Neuronal stem cell (in vitro differentiated cells): ENCODE measurements at regions not wholly inside any gene's neighbourhood (a gene's known extent, or its start where the extent isn't known, plus 50 kb on each side); places are given as distances from the start of the nearest gene placed in this dataset.
"Not testable (repeated sequence)": the region's sequence is repeated elsewhere in the genome, so short reads cannot be mapped to it uniquely, and the experiment has no call there.

Experiments
- DNase-seq: peaks from one replicate; pipeline ENCODE4 v3.0.0-alpha.2; 2013; ENCODE audit warnings: low spot score
- H2AFZ ChIP-seq: one replicate; pipeline ENCODE4 v1.6.1; 2013; ENCODE audit warnings: mild to moderate bottlenecking, low read length, inconsistent platforms
- H2AK5ac ChIP-seq: 2 replicates; pipeline ENCODE4 v1.6.1; 2013; ENCODE audit warnings: low read depth, mild to moderate bottlenecking, inconsistent platforms, low read length, moderate library complexity, mixed read lengths
- H2BK120ac ChIP-seq: 2 replicates; pipeline ENCODE4 v1.6.1; 2013; ENCODE audit warnings: low read depth, mild to moderate bottlenecking, inconsistent platforms, low read length, moderate library complexity, mixed read lengths
- H2BK12ac ChIP-seq: one replicate; pipeline ENCODE4 v1.6.1; 2013; ENCODE audit warnings: low read length, inconsistent platforms
- H2BK15ac ChIP-seq: 2 replicates; pipeline ENCODE4 v1.6.1; 2013; ENCODE audit warnings: mild to moderate bottlenecking, low read length, inconsistent platforms, mixed read lengths
- H2BK5ac ChIP-seq: one replicate; pipeline ENCODE4 v1.6.1; 2013; ENCODE audit warnings: inconsistent platforms, mild to moderate bottlenecking, low read length, moderate library complexity
- H3K14ac ChIP-seq: one replicate; pipeline ENCODE4 v1.6.1; 2013; ENCODE audit warnings: low read length, inconsistent platforms
- H3K18ac ChIP-seq: 2 replicates; pipeline ENCODE4 v1.6.1; 2013; ENCODE audit warnings: low read length, inconsistent platforms
- H3K23ac ChIP-seq: 2 replicates; pipeline ENCODE4 v1.6.1; 2013; ENCODE audit warnings: low read depth, mild to moderate bottlenecking, mixed read lengths, low read length, inconsistent platforms; ENCODE audit not compliant: poor library complexity
- H3K27ac ChIP-seq: replicated peaks from 3 replicates; pipeline ENCODE4 v1.5.1; 2013; ENCODE audit warnings: low read length, inconsistent platforms
- H3K27me3 ChIP-seq, 3 experiments: 2 replicates each; pipeline ENCODE4 v1.6.1; 2013; ENCODE audit warnings: low read length in 3 of 3, mild to moderate bottlenecking in 2 of 3, inconsistent platforms in 1 of 3, low read depth in 1 of 3, mixed read lengths in 1 of 3, moderate library complexity in 1 of 3; ENCODE audit not compliant: control insufficient read depth in 3 of 3, insufficient read depth in 3 of 3
- H3K36me3 ChIP-seq, 2 donors: replicated peaks in 1 of 2; 2 replicates each; pipeline ENCODE4 v1.6.1; 2013; ENCODE audit warnings: low read length in 2 of 2; ENCODE audit not compliant: control insufficient read depth in 2 of 2, insufficient read depth in 2 of 2
- H3K4ac ChIP-seq: 2 replicates; pipeline ENCODE4 v1.6.1; 2013; ENCODE audit warnings: inconsistent platforms, mild to moderate bottlenecking, low read length, moderate library complexity
- H3K4me1 ChIP-seq, 2 donors: 1 replicate in 1 of 2; 2 replicates in 1 of 2; pipeline ENCODE4 v1.6.1; 2013; ENCODE audit warnings: low read length in 2 of 2, low read depth in 1 of 2; ENCODE audit not compliant: control insufficient read depth in 2 of 2, insufficient read depth in 1 of 2
- H3K4me2 ChIP-seq: one replicate; pipeline ENCODE4 v1.6.1; 2013; ENCODE audit warnings: mild to moderate bottlenecking, low read length, inconsistent platforms; ENCODE audit not compliant: insufficient read depth, poor library complexity, severe bottlenecking
- H3K4me3 ChIP-seq, 2 donors: 2 replicates each; pipeline ENCODE4 v1.5.1; 2013; ENCODE audit warnings: low read length in 2 of 2, mild to moderate bottlenecking in 2 of 2, inconsistent platforms in 1 of 2, moderate library complexity in 1 of 2
- H3K79me1 ChIP-seq: one replicate; pipeline ENCODE4 v1.6.1; 2013; ENCODE audit warnings: low read depth, mild to moderate bottlenecking, inconsistent platforms, low read length, moderate library complexity
- H3K9ac ChIP-seq: one replicate; pipeline ENCODE4 v1.6.1; 2013; ENCODE audit warnings: mild to moderate bottlenecking, low read depth, low read length, inconsistent platforms; ENCODE audit not compliant: poor library complexity
- H3K9me3 ChIP-seq, 2 donors: replicated peaks in 1 of 2; 2 replicates each; pipeline versions ENCODE3 to v1.6.1; 2013; ENCODE audit warnings: low read length in 2 of 2, mild to moderate bottlenecking in 2 of 2, inconsistent platforms in 1 of 2, low read depth in 1 of 2, mixed read lengths in 1 of 2, moderate library complexity in 1 of 2; ENCODE audit not compliant: control insufficient read depth in 2 of 2, insufficient read depth in 1 of 2
- H4K8ac ChIP-seq: one replicate; pipeline ENCODE4 v1.6.1; 2013; ENCODE audit warnings: low read depth, mild to moderate bottlenecking, inconsistent platforms, low read length, moderate library complexity
- H4K91ac ChIP-seq: one replicate; pipeline ENCODE4 v1.6.1; 2013; ENCODE audit warnings: low read length, low read depth, mild to moderate bottlenecking, inconsistent platforms; ENCODE audit not compliant: poor library complexity
- WGBS, 2 donors: extraction: QIAGEN DNeasy Blood & Tissue Kit; methylation state at CpG; one replicate each; pipeline ENCODE4 v1.1.7; 2013; ENCODE audit warnings: missing lambda C conversion rate in 2 of 2, mixed read lengths in 1 of 2; ENCODE audit not compliant: insufficient read length in 2 of 2, insufficient replicate concordance in 1 of 2; ENCODE audit errors: extremely low coverage in 2 of 2; 5-methylcytosine and 5-hydroxymethylcytosine counted together

DNA sequence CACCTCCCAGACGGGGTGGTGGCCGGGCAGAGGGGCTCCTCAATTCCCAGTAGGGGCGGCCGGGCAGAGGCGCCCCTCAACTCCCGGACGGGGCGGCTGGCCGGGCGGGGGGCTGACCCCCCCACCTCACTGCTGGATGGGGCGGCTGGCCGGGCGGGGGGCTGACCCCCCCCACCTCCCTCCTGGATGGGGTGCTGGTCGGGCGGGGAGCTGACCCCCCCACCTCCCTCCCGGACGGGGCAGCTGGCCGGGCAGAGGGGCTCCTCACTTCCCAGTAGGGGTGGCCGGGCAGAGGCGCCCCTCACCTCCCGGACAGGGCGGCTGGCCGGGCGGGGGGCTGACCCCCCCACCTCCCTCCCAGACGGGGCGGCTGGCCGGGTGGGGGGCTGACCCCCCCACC, 148.8 kb upstream of the CCZ1B start:
- not testable (repeated sequence) for H3K4me2 ChIP-seq, H2AK5ac ChIP-seq, H3K14ac ChIP-seq, H2BK5ac ChIP-seq, H3K18ac ChIP-seq, H3K9me3 ChIP-seq, H3K36me3 ChIP-seq, H2AFZ ChIP-seq, DNase-seq, H3K27ac ChIP-seq, H3K23ac ChIP-seq, H3K9ac ChIP-seq, H2BK15ac ChIP-seq, H3K4me3 ChIP-seq, H4K8ac ChIP-seq, H3K4ac ChIP-seq, H3K79me1 ChIP-seq, H2BK120ac ChIP-seq, H3K27me3 ChIP-seq, H3K4me1 ChIP-seq, H4K91ac ChIP-seq, H2BK12ac ChIP-seq
- WGBS, 2 donors: no CpG with 5 or more reads among the region's 27 CpGs

GRCh38 chr7:6975346-6975745, 149.3 kb upstream of the CCZ1B start:
- not testable (repeated sequence) for H4K91ac ChIP-seq, H3K18ac ChIP-seq, H3K36me3 ChIP-seq, H3K23ac ChIP-seq, H2AK5ac ChIP-seq, H3K79me1 ChIP-seq, H3K4ac ChIP-seq, H2AFZ ChIP-seq, H3K4me1 ChIP-seq, H3K9ac ChIP-seq, H3K4me3 ChIP-seq, H3K9me3 ChIP-seq, H3K27ac ChIP-seq, H4K8ac ChIP-seq, H3K27me3 ChIP-seq, DNase-seq, H2BK12ac ChIP-seq, H3K14ac ChIP-seq, H2BK120ac ChIP-seq, H2BK15ac ChIP-seq, H3K4me2 ChIP-seq, H2BK5ac ChIP-seq
- WGBS, 2 donors: no CpG with 5 or more reads among the region's 28 CpGs

- H3K4me3 ChIP-seq, H3K9ac ChIP-seq, H2BK5ac ChIP-seq, H3K18ac ChIP-seq, DNase-seq, H3K23ac ChIP-seq, H2AFZ ChIP-seq, H3K9me3 ChIP-seq, H3K27ac ChIP-seq, H3K79me1 ChIP-seq, H4K8ac ChIP-seq, H3K4me1 ChIP-seq, H2BK12ac ChIP-seq, H2BK120ac ChIP-seq, H3K27me3 ChIP-seq, H3K36me3 ChIP-seq, H2BK15ac ChIP-seq, H2AK5ac ChIP-seq, H3K14ac ChIP-seq, H4K91ac ChIP-seq, H3K4ac ChIP-seq, H3K4me2 ChIP-seq: not testable (repeated sequence)
- no CpG with 5 or more reads among the region's 3 CpGs for WGBS, 2 donors
These were observed 151.3 kb upstream of the CCZ1B start for GRCh38 chr7:6977368-6977767.

DNA sequence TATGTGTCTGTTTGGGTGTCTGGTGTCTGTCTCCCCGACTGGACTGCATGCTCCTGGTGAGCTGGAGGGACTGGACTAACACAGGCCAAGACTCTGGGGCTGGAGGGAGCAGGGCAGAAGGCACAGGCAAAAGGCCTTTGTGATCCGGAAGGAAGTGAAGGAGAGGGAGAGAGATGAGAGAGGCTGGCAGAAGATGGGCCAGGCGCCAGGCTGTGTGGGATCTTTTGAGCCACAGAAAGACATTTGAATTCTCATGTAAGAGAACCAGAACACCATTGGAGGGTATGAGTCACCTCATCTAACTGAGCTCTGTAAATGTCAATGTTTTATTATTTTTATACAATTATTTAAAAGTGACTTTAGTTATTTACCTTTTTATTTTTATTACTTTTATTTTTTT, 152.3 kb upstream of the CCZ1B start:
- not testable (repeated sequence) for H3K9ac ChIP-seq, H3K4me3 ChIP-seq, H3K23ac ChIP-seq, H2AFZ ChIP-seq, H3K36me3 ChIP-seq, H2BK120ac ChIP-seq, H2BK15ac ChIP-seq, H3K4me2 ChIP-seq, H3K14ac ChIP-seq, H4K91ac ChIP-seq, H2AK5ac ChIP-seq, H2BK12ac ChIP-seq, H4K8ac ChIP-seq, H3K18ac ChIP-seq, H3K27ac ChIP-seq, H3K9me3 ChIP-seq, H3K4ac ChIP-seq, DNase-seq, H3K27me3 ChIP-seq, H3K4me1 ChIP-seq, H3K79me1 ChIP-seq, H2BK5ac ChIP-seq
- WGBS, 2 donors: no CpG with 5 or more reads among the region's 3 CpGs
